Cardiac fibroblast (primary cell): ENCODE measurements at regions not wholly inside any gene's neighbourhood (a gene's known extent, or its start where the extent isn't known, plus 50 kb on each side); places are given as distances from the start of the nearest gene placed in this dataset.

Experiments
- DNase-seq, 2 donors: peaks; one replicate each; pipeline versions ENCODE4 v3.0.0 to v3.0.0-alpha.2; 2010; ENCODE audit warnings: low read depth in 2 of 2
- H3K4me3 ChIP-seq, 2 donors: replicated peaks in 1 of 2; 1 replicate in 1 of 2; 2 replicates in 1 of 2; pipeline ENCODE4 v1.5.1; 2011; ENCODE audit warnings: low read depth in 2 of 2, low read length in 2 of 2, mild to moderate bottlenecking in 2 of 2, moderate library complexity in 1 of 2
- TF ChIP-seq, protein P1 (sequence below): IDR thresholded peaks from one replicate; pipeline ENCODE4 v1.5.1; 2011; ENCODE audit warnings: low read depth, mild to moderate bottlenecking, low read length, inconsistent platforms

- no peak overlapping the region for H3K4me3 ChIP-seq
- TF ChIP-seq, protein P1, sequence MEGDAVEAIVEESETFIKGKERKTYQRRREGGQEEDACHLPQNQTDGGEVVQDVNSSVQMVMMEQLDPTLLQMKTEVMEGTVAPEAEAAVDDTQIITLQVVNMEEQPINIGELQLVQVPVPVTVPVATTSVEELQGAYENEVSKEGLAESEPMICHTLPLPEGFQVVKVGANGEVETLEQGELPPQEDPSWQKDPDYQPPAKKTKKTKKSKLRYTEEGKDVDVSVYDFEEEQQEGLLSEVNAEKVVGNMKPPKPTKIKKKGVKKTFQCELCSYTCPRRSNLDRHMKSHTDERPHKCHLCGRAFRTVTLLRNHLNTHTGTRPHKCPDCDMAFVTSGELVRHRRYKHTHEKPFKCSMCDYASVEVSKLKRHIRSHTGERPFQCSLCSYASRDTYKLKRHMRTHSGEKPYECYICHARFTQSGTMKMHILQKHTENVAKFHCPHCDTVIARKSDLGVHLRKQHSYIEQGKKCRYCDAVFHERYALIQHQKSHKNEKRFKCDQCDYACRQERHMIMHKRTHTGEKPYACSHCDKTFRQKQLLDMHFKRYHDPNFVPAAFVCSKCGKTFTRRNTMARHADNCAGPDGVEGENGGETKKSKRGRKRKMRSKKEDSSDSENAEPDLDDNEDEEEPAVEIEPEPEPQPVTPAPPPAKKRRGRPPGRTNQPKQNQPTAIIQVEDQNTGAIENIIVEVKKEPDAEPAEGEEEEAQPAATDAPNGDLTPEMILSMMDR = no peak
- DNase-seq = no peak
Observed at GRCh38 chr10:60453036-60453435, 63.4 kb upstream of the ANK3 start.

GRCh38 chr10:60450291-60450690 is 60.6 kb upstream of the ANK3 start:
- TF ChIP-seq, protein P1 = no peak
- no peak overlapping the region for H3K4me3 ChIP-seq
- peak in 1 of 2 donors; percentile 64 for DNase-seq

- DNase-seq = no peak
- TF ChIP-seq, protein P1 = no peak
- no peak overlapping the region for H3K4me3 ChIP-seq
Observed at GRCh38 chr10:60448246-60448645, 58.6 kb upstream of the ANK3 start.

- peak; percentile 28 to 50 for DNase-seq
- no peak overlapping the region for H3K4me3 ChIP-seq
- TF ChIP-seq, protein P1 = no peak
Observed at GRCh38 chr10:60446851-60447250, 57.2 kb upstream of the ANK3 start.

DNA sequence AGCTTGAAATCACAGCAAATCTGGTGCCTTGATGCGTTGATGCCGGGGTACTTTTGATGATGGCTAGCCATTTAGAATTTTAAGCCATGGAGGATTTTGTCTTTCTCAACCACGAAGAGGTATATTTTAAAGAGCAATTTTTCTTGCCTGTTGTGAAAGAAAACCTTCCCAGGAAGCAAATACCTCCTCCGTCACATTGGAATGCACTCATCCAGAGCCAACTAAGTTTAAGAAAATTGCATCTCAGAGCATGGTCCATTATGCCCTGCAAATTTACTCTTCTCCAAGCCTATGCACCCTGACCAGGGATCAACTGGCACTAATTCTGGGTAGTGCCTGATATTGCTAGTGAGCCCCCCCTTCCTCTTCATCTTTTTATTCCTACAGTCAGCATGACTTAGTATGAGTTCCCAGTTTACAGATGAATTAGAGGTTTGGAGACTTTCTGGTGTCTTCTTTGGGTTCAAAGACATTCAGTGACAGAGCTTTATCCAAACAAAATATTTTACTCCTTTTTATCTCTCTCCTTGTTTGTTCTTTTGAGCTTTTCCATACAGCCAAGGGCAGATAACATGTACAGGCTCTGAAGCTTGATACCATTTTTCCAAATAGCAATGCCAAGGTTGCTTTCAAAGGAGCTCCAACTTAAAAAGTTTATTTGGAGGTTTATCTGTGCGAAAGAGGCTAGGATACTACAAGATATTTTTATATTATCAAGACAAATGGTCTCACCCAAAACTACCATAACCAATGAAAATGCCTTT is 56.6 kb upstream of the ANK3 start:
- H3K4me3 ChIP-seq = no peak overlapping the region
- peak; percentile 37 to 41 for DNase-seq
- TF ChIP-seq, protein P1 = no peak

DNA sequence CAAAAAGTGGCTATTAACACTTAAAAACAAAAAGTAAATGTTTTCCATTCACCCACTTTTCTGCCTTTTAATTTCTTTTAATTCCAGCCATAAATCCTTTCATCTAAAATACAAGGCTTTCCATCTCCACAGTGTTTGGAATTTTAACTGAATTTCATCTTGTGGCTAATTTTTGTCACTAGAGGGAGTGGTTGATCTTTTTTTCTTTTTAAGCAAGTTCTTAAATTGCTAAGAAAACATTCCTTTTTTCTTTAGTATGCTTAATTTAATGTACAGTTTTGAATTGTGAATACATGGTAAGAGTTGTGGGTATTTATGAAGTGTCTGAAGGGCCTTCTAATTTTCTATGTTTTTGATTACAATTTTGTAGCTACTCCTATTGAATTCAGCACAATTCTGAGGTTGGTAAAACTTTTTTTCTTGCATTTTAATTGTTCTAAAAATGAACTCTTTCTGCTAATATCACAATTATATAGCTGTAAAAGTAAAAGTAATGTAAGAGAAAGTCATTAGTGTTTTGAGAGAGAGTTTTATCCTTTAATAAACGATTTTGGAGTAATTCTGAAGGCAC is 54.9 kb upstream of the ANK3 start:
- TF ChIP-seq, protein P1 = peak; percentile 50
- DNase-seq = peak; percentile 71 to 76
- H3K4me3 ChIP-seq = no peak overlapping the region
